Brain microvascular endothelial cell (primary cell): ENCODE measurements at regions not wholly inside any gene's neighbourhood (a gene's known extent, or its start where the extent isn't known, plus 50 kb on each side); places are given as distances from the start of the nearest gene placed in this dataset.

Experiments
- DNase-seq: peaks from one replicate; pipeline ENCODE4 v3.0.0-alpha.2; 2020
- H3K27ac ChIP-seq: fragments of 250-450 bp; sonication (Bioruptor Pico); 2 replicates; pipeline ENCODE4 v1.5.1; 2020; ENCODE audit warnings: mild to moderate bottlenecking, moderate library complexity
- H3K27me3 ChIP-seq: fragments of 250-450 bp; sonication (Bioruptor Pico); replicated peaks from 2 replicates; pipeline ENCODE4 v1.5.1; 2020; ENCODE audit warnings: mild to moderate bottlenecking
- H3K36me3 ChIP-seq: fragments of 250-450 bp; sonication (Bioruptor Pico); replicated peaks from 2 replicates; pipeline ENCODE4 v1.5.1; 2020; ENCODE audit warnings: mild to moderate bottlenecking
- H3K4me3 ChIP-seq: 2 replicates; pipeline ENCODE4 v1.5.1; 2011; ENCODE audit warnings: low read depth, mild to moderate bottlenecking, control low read depth, low read length, moderate library complexity
- in situ Hi-C: cut with HindIII; loops from 2 replicates; pipeline ENCODE4 v1.10.0; 2017; ENCODE audit warnings: low sequenced_read_pairs, low pct_ligation_motif_present
- TF ChIP-seq, protein P1 (sequence below): IDR thresholded peaks from 2 replicates; pipeline ENCODE4 v1.5.1; 2011; ENCODE audit warnings: low read depth, mild to moderate bottlenecking, moderate library complexity, low read length, control low read depth, inconsistent platforms; ENCODE audit errors: missing control alignments

DNA sequence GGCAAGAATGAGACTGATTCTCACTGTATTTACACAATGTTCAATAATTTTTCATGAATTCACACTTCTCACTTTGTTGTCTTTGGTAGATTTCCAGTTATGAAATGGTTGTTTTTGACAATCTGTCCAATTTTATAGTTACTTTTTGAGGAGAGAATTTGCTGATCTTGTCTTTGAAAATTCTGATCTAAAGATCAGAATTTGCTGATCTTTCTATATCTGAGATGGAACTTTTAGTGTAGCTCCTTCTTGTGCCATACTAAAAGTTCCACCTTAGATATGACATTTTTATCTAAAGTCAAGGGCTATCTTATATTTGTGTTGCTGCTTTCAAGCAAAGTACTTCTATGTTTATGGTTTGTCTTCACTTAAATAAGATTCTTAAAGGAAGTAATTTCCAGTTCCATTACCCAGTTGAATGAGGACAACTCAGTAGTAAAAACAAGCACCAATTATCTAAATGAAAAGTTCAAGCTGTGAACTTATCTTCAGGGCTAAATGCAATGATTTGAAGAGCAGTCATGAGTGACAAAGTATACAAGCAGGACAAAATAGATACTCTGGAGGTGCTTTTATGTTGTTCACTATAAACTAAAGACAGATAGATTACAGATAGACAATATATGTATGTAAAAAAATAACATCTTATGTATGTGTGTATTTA is 76.4 kb upstream of the FOXG1 start:
- Histone ChIP-seq H3K27me3 (no peaks in the 10 kb centered on the region), H3K27ac (no peak overlapping the region), H3K4me3 (no peak overlapping the region), H3K36me3 (no peaks in the 10 kb centered on the region)
- in situ Hi-C loops, result no loop called here
- TF ChIP-seq, protein P1, sequence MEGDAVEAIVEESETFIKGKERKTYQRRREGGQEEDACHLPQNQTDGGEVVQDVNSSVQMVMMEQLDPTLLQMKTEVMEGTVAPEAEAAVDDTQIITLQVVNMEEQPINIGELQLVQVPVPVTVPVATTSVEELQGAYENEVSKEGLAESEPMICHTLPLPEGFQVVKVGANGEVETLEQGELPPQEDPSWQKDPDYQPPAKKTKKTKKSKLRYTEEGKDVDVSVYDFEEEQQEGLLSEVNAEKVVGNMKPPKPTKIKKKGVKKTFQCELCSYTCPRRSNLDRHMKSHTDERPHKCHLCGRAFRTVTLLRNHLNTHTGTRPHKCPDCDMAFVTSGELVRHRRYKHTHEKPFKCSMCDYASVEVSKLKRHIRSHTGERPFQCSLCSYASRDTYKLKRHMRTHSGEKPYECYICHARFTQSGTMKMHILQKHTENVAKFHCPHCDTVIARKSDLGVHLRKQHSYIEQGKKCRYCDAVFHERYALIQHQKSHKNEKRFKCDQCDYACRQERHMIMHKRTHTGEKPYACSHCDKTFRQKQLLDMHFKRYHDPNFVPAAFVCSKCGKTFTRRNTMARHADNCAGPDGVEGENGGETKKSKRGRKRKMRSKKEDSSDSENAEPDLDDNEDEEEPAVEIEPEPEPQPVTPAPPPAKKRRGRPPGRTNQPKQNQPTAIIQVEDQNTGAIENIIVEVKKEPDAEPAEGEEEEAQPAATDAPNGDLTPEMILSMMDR, result no peak
- DNase-seq, result no peak

DNA sequence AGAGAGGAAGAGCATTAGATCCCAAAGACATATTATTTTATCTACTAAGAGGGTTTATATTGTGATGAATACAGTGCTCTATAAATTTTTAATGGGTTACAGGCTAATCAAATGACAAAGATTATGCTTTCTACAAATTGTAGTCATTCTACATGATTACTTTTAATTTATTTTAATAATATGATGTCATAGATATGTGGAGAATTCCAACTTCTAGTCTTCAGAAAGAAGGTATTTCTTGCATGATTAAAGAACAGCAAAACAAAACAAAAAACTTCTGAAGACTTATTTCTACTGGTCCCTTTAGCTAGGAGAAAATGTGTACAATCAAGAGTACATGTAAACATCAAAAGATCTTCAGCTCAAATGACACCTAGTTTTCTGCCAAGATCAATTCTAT is 71.5 kb upstream of the FOXG1 start:
- Histone ChIP-seq H3K27me3 (no peaks in the 10 kb centered on the region), H3K4me3 (no peak overlapping the region), H3K27ac (no peak overlapping the region), H3K36me3 (no peaks in the 10 kb centered on the region)
- in situ Hi-C loops, result no loop called here
- TF ChIP-seq, protein P1, result no peak
- no peak for DNase-seq

DNA sequence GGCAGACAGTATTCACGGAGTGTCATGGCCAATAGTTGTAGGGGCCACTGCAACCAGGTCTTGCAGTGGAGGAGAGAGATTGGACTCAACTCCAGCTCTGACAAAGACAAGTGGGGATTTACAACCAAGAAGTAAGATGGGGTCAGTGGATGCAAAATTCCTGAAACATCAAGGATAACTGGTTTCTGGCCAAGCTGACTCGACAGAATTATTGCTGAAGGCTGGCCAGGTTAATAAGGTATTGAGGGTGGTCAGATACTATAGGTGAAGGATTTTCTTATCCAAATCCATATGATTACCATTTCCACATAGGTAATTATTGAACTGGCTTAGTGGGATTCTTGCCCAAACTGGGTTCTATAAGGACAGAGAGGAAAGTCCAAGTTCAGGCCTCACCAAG is 64.9 kb upstream of the FOXG1 start:
- H3K36me3 ChIP-seq, result no peaks in the 10 kb centered on the region
- no peak overlapping the region for H3K27ac ChIP-seq
- no peaks in the 10 kb centered on the region for H3K27me3 ChIP-seq
- H3K4me3 ChIP-seq, result no peak overlapping the region
- TF ChIP-seq, protein P1, result no peak
- in situ Hi-C loops, result no loop called here
- DNase-seq, result no peak

DNA sequence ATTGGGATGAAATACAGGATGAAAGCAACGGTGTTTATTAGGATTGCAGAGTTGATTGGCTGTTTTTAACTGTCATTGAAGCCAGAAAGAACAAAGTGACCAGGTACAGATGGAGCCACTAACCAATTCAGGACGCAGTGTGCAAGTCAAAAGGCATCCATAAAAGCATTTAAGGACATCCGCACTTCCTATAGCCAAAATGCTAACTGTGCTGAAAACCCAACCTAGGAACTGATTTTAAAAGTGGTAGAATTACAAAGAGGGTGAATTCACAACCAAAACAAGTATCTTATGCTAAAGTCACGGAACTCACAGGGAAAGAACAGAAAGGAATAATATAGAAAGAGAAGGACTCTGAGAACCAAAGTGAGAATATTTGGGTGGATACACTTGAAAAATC is 63.1 kb upstream of the FOXG1 start:
- Histone ChIP-seq H3K27me3 (no peaks in the 10 kb centered on the region), H3K4me3 (no peak overlapping the region), H3K36me3 (no peaks in the 10 kb centered on the region), H3K27ac (no peak overlapping the region)
- DNase-seq, result no peak
- TF ChIP-seq, protein P1, result no peak
- in situ Hi-C loops, result no loop called here

DNA sequence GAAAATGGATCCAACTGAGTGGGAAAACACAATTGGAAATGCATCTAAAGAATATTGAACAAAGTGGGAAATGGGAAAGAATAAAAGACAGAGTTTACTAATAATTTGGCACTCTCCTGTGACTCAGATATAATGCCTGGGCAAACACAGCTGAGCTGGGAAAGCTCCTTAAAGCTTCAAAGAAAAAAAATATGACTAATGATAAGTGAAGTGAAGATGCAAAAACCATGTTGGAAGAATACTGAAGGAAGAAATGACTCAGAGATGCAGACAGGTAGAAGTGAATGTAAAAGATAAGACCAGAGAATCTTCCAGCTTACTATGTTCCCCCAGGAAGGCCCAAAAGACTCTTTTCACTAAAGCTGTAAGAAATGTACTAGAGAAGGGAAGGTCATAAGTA is 62.4 kb upstream of the FOXG1 start:
- Histone ChIP-seq H3K27ac (no peak overlapping the region), H3K27me3 (no peaks in the 10 kb centered on the region), H3K4me3 (no peak overlapping the region), H3K36me3 (no peaks in the 10 kb centered on the region)
- TF ChIP-seq, protein P1, result no peak
- no peak for DNase-seq
- in situ Hi-C loops, result no loop called here

DNA sequence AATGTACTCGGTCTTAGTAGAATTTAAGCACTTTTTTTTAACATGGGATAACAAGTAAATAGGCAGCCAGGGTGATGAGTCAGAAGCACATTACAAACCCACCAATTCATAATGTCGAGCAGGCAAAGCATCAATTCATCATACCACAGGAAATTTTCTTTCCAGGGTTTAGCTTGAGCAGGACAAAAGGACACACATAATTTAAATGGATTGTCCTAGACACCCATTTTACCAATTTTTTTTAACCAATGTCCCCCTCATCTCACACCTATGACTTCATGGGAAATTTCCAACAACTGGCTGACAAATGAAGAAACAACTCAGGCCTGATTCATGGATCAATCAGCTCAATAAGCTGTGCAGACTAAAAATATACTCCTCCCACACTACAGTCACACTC is 58.8 kb upstream of the FOXG1 start:
- peak; percentile 9 for DNase-seq
- Histone ChIP-seq H3K27me3 (no peaks in the 10 kb centered on the region), H3K4me3 (no peak overlapping the region), H3K27ac (no peak overlapping the region), H3K36me3 (no peaks in the 10 kb centered on the region)
- TF ChIP-seq, protein P1, result no peak
- in situ Hi-C loops, result no loop called here
